HFF-Myc (cell line): ENCODE measurements at regions not wholly inside any gene's neighbourhood (a gene's known extent, or its start where the extent isn't known, plus 50 kb on each side); places are given as distances from the start of the nearest gene placed in this dataset.
"Not testable (repeated sequence)": the region's sequence is repeated elsewhere in the genome, so short reads cannot be mapped to it uniquely, and the experiment has no call there.

Source experiments
- DNase-seq: peaks from one replicate; pipeline ENCODE4 v3.0.0-alpha.2; 2011; ENCODE audit warnings: low read depth; ENCODE audit errors: extremely low read depth
- H3K4me3 ChIP-seq: replicated peaks from 2 replicates; pipeline ENCODE4 v1.5.1; 2011; ENCODE audit warnings: low read depth, mild to moderate bottlenecking, control low read depth, low read length
- CTCF ChIP-seq: IDR thresholded peaks from 2 replicates; pipeline ENCODE4 v1.5.1; 2012; ENCODE audit warnings: mild to moderate bottlenecking, low read depth, low read length, control low read depth; ENCODE audit errors: missing control alignments

- H3K4me3 ChIP-seq: no peak overlapping the region
- no peak for TF ChIP-seq CTCF
- DNase-seq: no peak
Observed at GRCh38 chr18:30674596-30674995, 367.9 kb downstream of the DSC3 start.

- H3K4me3 ChIP-seq, DNase-seq: not testable (repeated sequence)
Observed at GRCh38 chr18:30672439-30672838, 370.1 kb downstream of the DSC3 start.

GRCh38 chr18:30658306-30658705 is 384.2 kb downstream of the DSC3 start:
- no peak for TF ChIP-seq CTCF
- DNase-seq: no peak
- H3K4me3 ChIP-seq: no peak overlapping the region

DNA sequence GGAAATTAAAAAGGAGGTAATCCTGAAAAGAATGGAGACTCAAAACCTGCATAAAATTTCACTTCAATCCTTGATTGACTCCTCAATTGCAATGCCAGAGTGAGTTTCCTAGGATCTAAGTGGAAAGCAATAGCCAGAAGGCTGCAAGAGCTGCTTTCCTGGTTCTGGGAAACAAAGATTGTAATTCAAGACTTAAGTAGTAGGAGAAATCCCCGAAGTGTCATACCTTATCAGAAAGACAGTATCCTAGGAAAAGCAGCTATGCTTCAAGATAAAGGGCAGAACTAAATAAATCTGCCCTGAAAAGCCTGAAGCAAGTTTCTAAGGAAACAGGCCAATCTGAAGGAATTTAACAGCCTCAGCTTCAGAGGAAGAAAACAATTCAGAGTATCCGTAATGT is 390.2 kb downstream of the DSC3 start:
- TF ChIP-seq CTCF: no peak
- no peak for DNase-seq

DNA sequence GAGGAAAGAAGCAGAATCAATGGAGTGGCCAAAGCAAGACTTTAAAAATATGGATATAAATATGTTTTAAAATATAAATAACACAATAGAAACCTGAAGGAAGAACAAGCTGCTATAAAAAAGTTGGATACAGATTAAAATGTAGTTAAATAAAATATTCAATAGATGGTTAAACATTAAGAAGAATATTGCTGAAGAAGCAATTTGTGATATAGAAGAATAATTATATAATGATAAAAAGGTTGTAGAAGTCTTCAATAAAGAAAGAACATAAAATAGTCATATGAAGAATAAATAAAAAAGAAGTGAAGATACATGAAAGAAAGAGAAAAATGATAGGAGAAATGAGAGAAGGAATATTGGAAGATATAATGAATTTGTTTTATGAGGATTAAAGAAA is 392.0 kb downstream of the DSC3 start:
- no peak overlapping the region for H3K4me3 ChIP-seq
- TF ChIP-seq CTCF: no peak
- no peak for DNase-seq

More for the DNA sequence above, 390.2 kb downstream of the DSC3 start:
- no peak overlapping the region for H3K4me3 ChIP-seq

GRCh38 chr18:30644158-30644557 is 398.4 kb downstream of the DSC3 start:
- TF ChIP-seq CTCF: no peak
- DNase-seq: no peak
- no peak overlapping the region for H3K4me3 ChIP-seq

- H3K4me3 ChIP-seq: no peak overlapping the region
- no peak for DNase-seq
- no peak for TF ChIP-seq CTCF
Observed at GRCh38 chr18:30639361-30639760, 403.2 kb downstream of the DSC3 start.
